Liver (tissue), 8 donors: ENCODE measurements at regions not wholly inside any gene's neighbourhood (a gene's known extent, or its start where the extent isn't known, plus 50 kb on each side); places are given as distances from the start of the nearest gene placed in this dataset.

Experiments used
- DNase-seq: peaks from one replicate; pipeline ENCODE4 v3.0.0-alpha.2; 2017; ENCODE audit warnings: low spot score
- H3K27ac ChIP-seq, 2 donors: one replicate each; pipeline ENCODE4 v1.7.0; 2013; ENCODE audit warnings: inconsistent platforms in 2 of 2, low read length in 2 of 2, control low read depth in 1 of 2, low read depth in 1 of 2, mild to moderate bottlenecking in 1 of 2
- H3K27me3 ChIP-seq, 4 donors: one replicate each; pipeline versions ENCODE4 v1.6.1 to v1.7.0; 2013; ENCODE audit warnings: low read length in 3 of 4, inconsistent platforms in 1 of 4, mild to moderate bottlenecking in 1 of 4, moderate library complexity in 1 of 4; ENCODE audit not compliant: control insufficient read depth in 4 of 4, insufficient read depth in 4 of 4
- H3K36me3 ChIP-seq, 4 donors: one replicate each; pipeline versions ENCODE4 v1.6.1 to v1.7.0; 2013; ENCODE audit warnings: low read length in 3 of 4, mild to moderate bottlenecking in 3 of 4, low read depth in 1 of 4, moderate library complexity in 1 of 4; ENCODE audit not compliant: control insufficient read depth in 4 of 4, insufficient read depth in 3 of 4
- H3K4me1 ChIP-seq, 4 donors: one replicate each; pipeline versions ENCODE4 v1.6.1 to v1.7.0; 2013; ENCODE audit warnings: low read length in 3 of 4, mild to moderate bottlenecking in 3 of 4, moderate library complexity in 1 of 4; ENCODE audit not compliant: control insufficient read depth in 4 of 4, insufficient read depth in 4 of 4
- H3K4me3 ChIP-seq, 3 donors: one replicate each; pipeline versions ENCODE4 v1.6.1 to v1.7.0; 2013; ENCODE audit warnings: low read length in 3 of 3, control low read depth in 1 of 3, low read depth in 1 of 3, mild to moderate bottlenecking in 1 of 3
- H3K9ac ChIP-seq, 2 donors: one replicate each; pipeline ENCODE4 v1.7.0; 2013; ENCODE audit warnings: low read length in 2 of 2, mild to moderate bottlenecking in 2 of 2, moderate library complexity in 2 of 2, control low read depth in 1 of 2, low read depth in 1 of 2
- H3K9me3 ChIP-seq, 4 donors: one replicate each; pipeline versions ENCODE4 v1.6.1 to v1.7.0; 2013; ENCODE audit warnings: low read length in 3 of 4; ENCODE audit not compliant: control insufficient read depth in 4 of 4
- CTCF ChIP-seq: fragments of 150-350 bp; IDR thresholded peaks from 2 replicates; pipeline ENCODE4 v1.5.1; 2017; ENCODE audit warnings: improper control_type of control experiment, low read depth, low read length; ENCODE audit not compliant: missing input control
- EGR1 ChIP-seq, 2 donors: IDR thresholded peaks; 2 replicates each; pipeline ENCODE4 v1.6.1; 2016 to 2018; ENCODE audit warnings: antibody characterized with exemption in 2 of 2, low read depth in 2 of 2
- FOXA1 ChIP-seq: IDR thresholded peaks from 2 replicates; pipeline ENCODE4 v1.6.1; 2016; ENCODE audit warnings: antibody characterized with exemption
- FOXA2 ChIP-seq: IDR thresholded peaks from 2 replicates; pipeline ENCODE4 v1.6.1; 2016; ENCODE audit warnings: antibody characterized with exemption
- GABPA ChIP-seq, 2 donors: IDR thresholded peaks in 1 of 2; conservative IDR thresholded peaks in 1 of 2; 2 replicates each; pipeline ENCODE4 v1.6.1; 2016; ENCODE audit warnings: antibody characterized with exemption in 2 of 2, mild to moderate bottlenecking in 1 of 2, moderate library complexity in 1 of 2
- HNF4A ChIP-seq, 2 donors: conservative IDR thresholded peaks; 2 replicates each; pipeline ENCODE4 v1.6.1; 2016; ENCODE audit warnings: antibody characterized with exemption in 2 of 2, mild to moderate bottlenecking in 2 of 2
- HNF4G ChIP-seq: IDR thresholded peaks from 2 replicates; pipeline ENCODE4 v1.6.1; 2016; ENCODE audit warnings: antibody characterized with exemption
- JUND ChIP-seq, 2 donors: IDR thresholded peaks; 2 replicates each; pipeline ENCODE4 v1.6.1; 2016; ENCODE audit warnings: antibody characterized with exemption in 2 of 2
- NR2F2 ChIP-seq: IDR thresholded peaks from 2 replicates; pipeline ENCODE4 v1.6.1; 2016; ENCODE audit warnings: antibody characterized with exemption
- RAD21 ChIP-seq, 2 donors: IDR thresholded peaks; 2 replicates each; pipeline ENCODE4 v1.6.1; 2016; ENCODE audit warnings: antibody characterized with exemption in 2 of 2, mild to moderate bottlenecking in 2 of 2
- REST ChIP-seq: IDR thresholded peaks from 2 replicates; pipeline ENCODE4 v1.6.1; 2016; ENCODE audit warnings: antibody characterized with exemption, mild to moderate bottlenecking
- RXRA ChIP-seq, 2 donors: IDR thresholded peaks; 2 replicates each; pipeline ENCODE4 v1.6.1; 2017 to 2018; ENCODE audit warnings: antibody characterized with exemption in 2 of 2, mild to moderate bottlenecking in 1 of 2
- SP1 ChIP-seq: IDR thresholded peaks from 2 replicates; pipeline ENCODE4 v1.6.1; 2018; ENCODE audit warnings: antibody characterized with exemption, mild to moderate bottlenecking
- TAF1 ChIP-seq: conservative IDR thresholded peaks from 2 replicates; pipeline ENCODE4 v1.6.1; 2016; ENCODE audit warnings: antibody characterized with exemption, mild to moderate bottlenecking
- YY1 ChIP-seq: IDR thresholded peaks from 2 replicates; pipeline ENCODE4 v1.6.1; 2016; ENCODE audit warnings: antibody characterized with exemption, mild to moderate bottlenecking
- ZBTB33 ChIP-seq: IDR thresholded peaks from 2 replicates; pipeline ENCODE4 v1.6.1; 2016; ENCODE audit warnings: antibody characterized with exemption
- WGBS: extraction: QIAGEN DNeasy Blood & Tissue Kit; methylation state at CpG from one replicate; pipeline ENCODE4 v1.1.7; 2013; 5-methylcytosine and 5-hydroxymethylcytosine counted together
- TF ChIP-seq, protein P1 (sequence below): IDR thresholded peaks from 2 replicates; pipeline ENCODE4 v1.6.1; 2016; ENCODE audit warnings: antibody characterized with exemption
- TF ChIP-seq, protein P2 (sequence below): IDR thresholded peaks from 2 replicates; pipeline ENCODE4 v1.6.1; 2016; ENCODE audit warnings: antibody characterized with exemption
- donor health status: healthy.
- donor health status: healthy.
- donor health status: healthy.
- donor health status: healthy.
- donor health status: healthy.

DNA sequence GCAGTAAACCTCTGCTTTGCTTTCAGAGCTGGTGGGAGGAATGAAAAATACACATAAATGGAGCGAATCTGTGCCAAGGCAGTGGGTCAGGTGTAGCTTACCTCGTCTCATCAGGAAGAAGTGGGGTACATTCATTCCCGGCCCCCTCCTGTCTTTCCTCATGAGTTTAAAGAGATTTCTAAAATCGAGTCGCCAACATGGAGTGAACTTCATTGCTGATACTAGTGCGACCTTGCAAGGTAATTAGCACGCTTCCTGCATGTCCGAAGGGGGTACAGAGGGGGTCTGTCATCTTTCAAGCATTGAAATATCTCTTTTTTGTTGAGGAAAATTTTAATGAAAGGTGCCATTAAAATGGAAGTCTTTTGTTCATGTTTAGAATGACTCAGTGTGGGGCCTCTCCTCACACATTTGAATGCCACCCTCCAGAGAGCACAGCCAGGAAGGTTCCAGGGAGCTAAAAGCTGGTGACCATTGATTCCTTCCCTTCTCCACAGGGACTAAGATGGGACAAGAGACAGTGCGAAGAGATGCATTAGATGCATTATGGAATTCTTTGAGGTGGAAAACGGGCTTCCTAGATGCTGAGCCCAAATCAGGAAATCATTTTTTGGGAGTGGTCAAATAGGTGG, 114.2 kb downstream of the IRX1 start:
- no peak overlapping the region for H3K9ac ChIP-seq
- H3K9me3 ChIP-seq = peaks cover 0 to 2% (median 0%) of the 10 kb centered on the region in 4 donors
- no peak overlapping the region for H3K4me3 ChIP-seq
- no peaks in the 10 kb centered on the region for H3K36me3 ChIP-seq
- H3K27me3 ChIP-seq = no peaks in the 10 kb centered on the region
- WGBS = 48% methylated on average over 10 of the region's 10 CpGs
- H3K27ac ChIP-seq = no peak overlapping the region
- TF ChIP-seq, protein P1, sequence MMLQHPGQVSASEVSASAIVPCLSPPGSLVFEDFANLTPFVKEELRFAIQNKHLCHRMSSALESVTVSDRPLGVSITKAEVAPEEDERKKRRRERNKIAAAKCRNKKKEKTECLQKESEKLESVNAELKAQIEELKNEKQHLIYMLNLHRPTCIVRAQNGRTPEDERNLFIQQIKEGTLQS = no peak
- TF ChIP-seq HNF4G (no peak), GABPA (IDR thresholded peaks at IDR 0.05 in 1 of 2, conservative IDR thresholded peaks at IDR 0.05 in 1 of 2) (no peak), FOXA2 (no peak), ZBTB33 (no peak), RXRA (IDR thresholded peaks at IDR 0.05) (no peak), SP1 (no peak), YY1 (no peak), CTCF (no peak), JUND (IDR thresholded peaks at IDR 0.05) (no peak), TAF1 (no peak), HNF4A (conservative IDR thresholded peaks at IDR 0.05) (no peak), FOXA1 (no peak), EGR1 (IDR thresholded peaks at IDR 0.05; ENCODE audit: low read depth in 2 of 2) (no peak), RAD21 (IDR thresholded peaks at IDR 0.05) (no peak), NR2F2 (no peak), REST (no peak)
- TF ChIP-seq, protein P2, sequence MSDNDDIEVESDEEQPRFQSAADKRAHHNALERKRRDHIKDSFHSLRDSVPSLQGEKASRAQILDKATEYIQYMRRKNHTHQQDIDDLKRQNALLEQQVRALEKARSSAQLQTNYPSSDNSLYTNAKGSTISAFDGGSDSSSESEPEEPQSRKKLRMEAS = no peak
- DNase-seq = no peak
- H3K4me1 ChIP-seq = no peaks in the 10 kb centered on the region
